ENCODE measurements at regions not wholly inside any gene's neighbourhood (a gene's known extent, or its start where the extent isn't known, plus 50 kb on each side); places are given as distances from the start of the nearest gene placed in this dataset.

DNA sequence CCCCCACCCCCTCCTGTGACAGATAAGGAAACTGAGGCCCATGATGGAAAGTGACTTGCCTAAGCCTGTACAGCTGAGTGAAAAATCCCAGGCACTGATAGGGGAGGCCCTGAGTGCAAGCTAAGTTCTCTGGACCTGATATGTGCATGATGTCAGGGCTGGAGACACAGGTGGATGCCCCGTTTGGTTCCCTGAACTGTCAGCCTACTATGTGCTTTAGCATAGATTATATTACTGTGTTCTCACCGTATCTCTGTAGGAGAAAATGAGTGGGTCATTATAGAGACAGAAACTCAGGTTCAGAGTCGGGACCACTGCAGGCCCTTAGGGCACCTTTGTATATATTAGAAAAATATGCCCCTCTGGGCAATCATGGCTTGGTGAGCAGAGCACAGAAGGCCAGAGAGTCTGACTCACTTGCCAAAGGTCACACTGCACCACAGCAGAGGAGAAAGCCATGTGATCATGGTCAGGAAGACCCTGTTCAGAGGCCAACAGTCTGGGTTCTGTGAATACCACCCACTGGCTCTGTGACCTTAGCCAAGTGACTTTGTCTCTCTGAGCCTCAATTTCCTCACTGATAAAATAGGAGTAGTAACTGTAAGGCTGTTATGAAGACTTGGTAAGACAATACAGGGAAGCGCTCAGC, 145.8 kb upstream of the WNT4 start:
- DNase-seq, result no peak

DNA sequence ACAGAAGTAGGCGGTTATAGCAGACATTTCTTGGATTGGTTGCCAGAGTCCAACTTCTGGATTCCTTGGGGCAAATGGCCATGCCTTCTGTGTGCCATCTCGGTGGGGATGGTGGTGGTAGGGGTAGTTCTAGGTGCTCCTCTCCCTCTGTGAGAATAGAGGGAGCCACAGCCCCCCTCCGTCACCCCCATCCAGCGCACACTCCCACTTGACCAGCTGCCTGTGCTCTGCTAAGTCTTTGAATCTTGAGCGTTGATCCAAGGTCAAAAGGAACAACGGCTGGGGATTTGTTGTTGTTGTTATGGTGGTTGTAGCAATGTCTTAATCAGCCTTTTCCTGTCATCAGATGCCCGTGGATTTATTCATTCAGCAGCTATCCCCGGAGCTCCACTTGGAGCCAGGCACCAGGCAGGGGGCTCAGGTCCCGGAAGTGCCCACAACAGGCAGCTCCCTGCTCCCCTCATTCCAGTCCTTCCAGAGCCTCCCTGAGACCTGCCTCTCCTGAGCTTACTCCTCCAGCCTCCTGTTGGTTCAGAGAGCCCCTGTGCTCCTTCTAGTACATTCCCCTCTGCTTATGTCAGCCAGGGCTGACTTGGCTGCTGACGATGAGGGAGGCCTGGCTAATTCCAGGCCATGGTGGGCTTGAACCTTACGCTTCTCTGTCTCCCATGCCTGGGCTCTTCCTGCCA, 146.6 kb upstream of the WNT4 start:
- no peak for DNase-seq

DNA sequence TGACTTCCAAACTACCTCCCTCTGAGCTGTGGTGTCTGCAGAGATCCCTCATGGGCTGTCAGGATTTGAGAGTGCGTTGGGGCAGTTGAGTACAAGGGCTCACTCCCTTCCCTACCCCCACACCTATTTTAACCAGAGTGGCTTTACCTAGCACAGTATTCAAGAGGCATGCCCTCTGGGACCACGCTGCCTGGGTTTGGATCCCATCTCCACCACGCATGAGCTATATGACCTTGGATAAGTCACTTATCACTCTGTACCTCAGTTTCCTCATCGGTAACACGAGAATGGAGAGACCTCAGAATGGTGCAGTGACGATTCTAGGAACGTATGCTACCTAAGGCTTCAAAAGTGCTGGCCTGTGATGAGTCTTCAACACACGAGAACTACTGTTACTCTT, 147.3 kb upstream of the WNT4 start:
- DNase-seq, result no peak

DNA sequence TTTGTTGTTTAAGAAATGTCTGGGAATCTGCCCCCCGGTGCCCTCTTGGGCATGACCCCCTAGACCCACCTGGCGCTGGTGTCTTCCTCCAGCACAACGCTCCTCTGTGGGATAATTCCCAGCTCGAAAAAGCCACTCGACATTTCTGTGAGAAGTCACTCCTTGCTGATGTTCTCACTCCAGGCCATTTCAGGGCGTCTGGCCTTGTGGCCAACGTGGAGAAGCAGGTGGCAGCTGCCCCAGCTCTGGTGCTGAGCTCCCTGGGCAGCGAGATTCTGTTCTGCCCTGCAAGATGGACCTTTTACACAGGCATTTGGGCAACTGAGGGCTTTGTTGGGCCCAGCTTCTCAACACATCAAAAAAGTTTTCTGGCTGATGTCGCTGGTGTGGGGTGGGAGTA, 147.7 kb upstream of the WNT4 start:
- DNase-seq, result no peak

DNA sequence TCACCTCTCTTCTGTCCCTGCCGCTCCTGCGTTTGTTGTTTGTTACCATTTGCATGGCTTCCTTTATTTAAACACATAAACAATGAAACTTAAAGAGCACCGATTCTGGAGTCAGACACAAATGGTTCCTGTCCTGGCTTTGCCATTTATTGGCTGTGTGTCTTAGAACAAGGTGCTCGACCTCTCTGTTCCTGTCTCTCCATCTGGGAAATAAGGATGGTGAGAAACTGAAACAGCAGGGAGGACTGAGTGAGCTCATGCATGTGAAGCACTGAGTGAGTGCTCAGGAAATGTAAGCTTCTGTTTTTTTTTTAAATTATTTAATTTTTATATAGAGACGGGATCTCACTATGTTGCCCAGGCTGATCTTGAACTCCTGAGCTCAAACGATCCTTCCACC, 148.2 kb upstream of the WNT4 start:
- DNase-seq, result no peak

DNA sequence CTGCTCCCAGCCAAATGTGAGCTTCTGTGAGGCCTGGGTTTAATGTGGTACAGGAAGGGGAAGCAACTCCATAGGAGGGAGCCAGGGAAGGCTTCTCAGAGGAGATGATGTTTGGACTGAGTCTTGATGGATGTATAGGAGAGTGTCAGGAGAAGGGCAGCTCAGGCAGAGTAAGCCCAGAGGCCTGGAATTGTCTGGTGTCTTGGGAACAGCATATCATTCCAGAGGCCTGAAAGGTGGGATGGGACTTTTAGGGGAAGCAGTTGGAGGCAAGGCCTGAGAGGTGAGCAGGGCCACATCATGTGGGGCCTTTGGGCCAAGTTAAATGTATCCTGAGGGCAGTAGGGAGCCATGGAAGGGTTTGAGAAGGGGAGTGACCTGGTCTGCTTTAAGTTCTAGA, 148.6 kb upstream of the WNT4 start:
- DNase-seq, result no peak

DNA sequence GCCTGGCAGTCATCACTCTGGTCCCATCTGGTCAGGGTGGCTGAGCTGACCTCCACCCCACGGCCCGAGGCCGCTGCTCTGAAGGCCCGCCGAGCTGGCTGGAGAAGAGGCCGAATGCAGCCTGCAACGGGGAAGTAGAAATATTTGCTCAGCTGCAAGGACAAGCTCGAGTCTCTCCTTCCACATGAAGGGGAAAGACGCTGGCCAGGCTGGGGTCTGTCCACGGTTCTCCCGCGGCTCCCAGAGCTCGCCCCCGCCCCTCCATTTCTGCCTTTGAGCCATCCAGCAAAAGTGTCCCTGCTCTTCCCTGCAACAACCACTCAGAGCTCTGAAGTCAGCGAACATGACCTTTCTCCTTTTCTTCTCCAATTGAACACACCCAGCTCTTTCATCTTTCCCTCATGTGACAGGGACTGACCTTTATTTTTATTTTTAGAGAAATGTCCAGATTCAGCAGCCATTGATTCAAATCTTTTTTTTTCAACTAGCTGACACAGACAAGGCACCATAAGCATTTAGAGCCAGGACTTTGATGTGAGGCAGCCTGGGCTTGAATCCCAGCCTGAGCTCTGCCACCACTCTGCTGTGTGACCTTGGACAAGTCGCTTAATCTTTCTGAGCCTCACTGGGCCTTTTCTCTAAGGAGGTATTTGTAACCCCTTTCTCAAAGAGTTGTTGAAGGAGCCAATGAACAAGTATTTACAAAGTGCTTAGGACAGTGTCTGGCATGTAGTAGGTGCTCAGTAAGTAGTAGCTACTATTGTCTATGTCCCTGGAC, 149.3 kb upstream of the WNT4 start:
- DNase-seq, result no peak

DNA sequence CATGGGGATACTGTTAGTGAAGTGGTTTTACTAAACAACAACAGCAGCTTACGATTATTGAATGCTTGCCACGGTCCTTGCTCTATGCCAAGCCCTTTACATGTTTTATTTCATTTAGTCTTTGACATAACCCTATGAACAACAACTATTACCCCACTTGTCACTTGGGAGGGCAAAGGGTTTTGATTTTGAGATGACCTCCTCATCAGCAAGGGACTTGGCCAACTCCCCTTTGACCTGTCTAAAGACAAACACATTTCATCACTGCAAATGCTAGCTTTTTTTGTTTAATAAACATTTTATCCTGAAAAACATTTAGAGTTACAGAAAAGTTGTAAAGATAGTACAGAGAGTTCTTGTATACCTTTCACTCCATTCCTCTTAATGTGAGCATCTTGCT, 152.5 kb upstream of the WNT4 start:
- DNase-seq, result no peak

DNA sequence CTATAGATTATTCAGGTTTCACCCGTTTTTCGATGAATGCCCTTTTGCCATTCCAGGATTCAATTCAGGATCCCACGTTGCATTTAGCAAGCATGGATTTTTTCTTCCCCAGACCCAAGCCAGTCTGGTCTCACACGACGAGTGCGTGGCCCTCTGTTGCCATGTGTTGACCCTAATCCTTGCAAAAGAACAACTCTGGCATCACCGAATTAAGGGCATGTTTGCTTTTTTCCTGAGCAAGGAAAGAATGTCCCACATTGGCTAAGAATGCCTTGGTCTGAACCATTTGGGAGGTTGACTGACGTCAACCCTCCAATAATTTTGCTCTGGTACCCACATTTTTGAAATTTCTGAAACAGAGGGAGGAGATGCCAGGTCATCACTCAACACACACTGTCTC, 153.0 kb upstream of the WNT4 start:
- no peak for DNase-seq

DNA sequence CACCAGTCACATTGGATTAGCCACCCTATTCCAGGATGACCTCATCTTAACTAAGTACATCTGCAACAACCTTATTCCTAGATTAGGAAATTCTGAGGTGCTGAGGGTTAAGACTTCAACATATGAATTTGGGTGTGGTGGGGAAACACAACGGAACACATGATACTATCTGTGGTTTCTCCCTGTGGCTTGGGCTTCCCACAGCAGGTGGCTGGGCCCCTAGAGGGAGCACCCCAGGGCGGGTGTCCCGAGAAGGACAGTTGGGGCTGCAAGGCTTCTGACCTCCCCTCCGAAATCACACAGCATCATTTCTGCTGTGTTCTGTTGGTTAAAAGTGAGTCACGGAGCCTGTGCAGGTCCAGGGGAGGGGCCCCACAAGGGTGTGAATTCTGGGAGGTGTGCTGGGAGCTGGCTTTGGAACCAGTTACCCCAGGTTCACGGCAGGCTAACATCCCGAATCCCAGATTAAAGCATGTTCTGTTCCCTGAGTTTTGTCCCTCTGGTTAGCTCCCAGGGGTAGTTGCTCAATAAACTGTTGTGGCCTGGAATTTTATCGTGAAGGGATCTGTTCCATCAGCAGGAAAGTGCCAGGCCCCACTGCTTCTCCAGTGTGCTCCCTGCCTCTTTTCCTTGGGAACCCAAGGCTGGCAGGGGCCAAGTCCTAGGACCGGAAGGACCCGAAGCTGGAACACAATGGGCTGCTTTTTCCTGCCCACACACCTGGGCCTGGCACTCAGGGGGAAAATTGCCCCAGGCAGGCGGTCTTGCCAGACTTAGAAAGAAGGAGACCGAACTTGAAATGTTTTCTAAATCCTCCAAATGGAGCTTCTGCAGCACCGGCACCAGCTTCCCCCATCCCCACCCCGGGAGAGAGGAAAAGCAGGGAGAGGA, 154.0 kb upstream of the WNT4 start:
- no peak for DNase-seq

DNA sequence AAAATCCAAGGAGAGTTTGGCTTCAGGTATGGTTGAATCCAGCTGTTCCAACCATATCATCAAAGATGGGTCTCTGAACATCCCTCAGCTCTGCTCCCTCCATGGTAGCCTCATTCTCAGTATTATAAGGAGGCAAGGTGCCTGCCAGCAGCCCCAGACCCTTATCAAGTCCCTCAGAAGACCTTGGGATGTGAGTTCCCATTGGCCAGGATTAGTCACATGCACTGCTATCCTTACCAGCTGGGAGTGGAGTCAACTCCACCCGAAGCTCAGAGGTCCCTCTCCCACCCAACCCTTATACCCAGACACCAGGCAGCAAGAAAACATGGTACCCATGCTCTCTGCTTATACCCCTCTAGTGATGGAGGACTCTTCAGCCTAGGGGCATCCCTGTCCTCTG, 153.7 kb upstream of the ZBTB40 start:
- no peak for DNase-seq

DNA sequence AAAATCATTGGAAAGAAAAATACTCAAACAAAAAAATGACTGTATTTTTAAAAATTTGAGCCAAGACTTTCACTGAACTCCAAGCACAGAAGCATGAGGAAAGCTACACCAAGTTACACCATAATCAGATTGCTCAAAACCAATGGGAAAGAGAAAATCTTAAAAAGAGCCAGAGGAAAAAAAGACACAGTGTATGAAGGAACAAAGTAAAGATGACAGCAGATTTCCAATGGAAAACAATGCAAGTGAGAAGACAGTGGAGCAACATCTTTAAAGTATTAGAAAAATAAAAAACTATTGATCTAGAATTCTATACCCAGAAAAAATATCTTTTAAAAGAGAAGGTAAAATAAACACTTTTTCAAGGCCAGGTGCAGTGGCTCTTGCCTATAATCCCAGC, 147.8 kb upstream of the ZBTB40 start:
- DNase-seq, result no peak

DNA sequence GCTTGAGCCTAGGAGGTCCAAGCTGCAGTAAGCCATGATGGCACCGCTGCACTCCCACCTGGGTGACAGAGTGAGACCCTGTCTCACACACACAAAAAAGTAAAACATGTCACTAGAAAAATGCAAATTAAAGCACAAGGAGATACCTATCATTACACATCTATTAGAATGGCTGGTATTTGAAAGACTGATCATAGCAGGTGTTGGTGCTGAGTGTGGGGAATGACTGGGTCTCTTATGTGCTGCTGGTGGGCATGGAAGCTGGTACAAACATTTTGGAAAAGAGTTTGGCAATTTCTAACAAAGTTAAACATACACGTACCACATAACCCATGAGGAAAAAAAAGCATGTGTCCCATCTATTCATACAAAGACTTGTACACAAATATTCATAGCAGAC, 142.1 kb upstream of the ZBTB40 start:
- DNase-seq, result no peak

DNA sequence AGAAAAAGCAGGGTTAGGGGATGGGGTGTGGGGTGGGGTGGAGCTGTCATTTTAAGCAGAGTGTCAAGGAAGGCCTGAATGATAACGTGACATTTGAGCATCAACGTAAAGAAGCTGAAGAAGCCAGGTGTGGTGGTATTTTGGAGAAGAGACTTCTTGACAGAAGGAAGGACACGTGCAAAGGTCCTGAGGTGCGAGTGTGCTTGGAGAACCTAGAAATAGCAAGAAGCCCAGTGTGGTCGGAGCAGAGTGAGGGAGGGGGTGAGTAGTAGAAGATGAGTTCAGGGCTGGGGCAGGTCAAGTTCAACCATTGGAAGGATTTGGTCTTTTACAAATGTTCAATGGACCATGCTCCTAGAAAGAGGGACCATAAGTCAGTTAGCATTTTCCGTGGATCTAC, 140.2 kb upstream of the ZBTB40 start:
- no peak for DNase-seq

DNA sequence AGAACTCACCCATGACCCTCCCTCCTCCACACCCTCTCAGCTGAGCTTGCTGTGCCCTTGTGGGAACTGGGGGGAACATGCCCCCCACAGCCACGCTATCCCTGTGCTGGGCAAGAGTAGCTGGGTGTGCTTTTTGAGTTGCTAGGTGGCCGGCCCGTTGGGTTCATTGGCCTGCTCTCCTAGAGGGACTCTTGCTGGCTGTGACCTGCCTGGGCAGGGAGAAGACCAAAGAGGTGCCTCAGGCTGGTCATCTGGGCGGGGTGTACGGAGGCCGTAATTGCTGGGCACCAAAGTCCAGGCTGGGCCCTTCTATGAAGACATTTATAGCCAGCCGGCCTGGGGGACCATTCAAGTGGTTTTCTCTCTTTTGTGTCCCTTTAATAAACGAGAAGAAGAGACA, 138.3 kb upstream of the ZBTB40 start:
- no peak for DNase-seq

DNA sequence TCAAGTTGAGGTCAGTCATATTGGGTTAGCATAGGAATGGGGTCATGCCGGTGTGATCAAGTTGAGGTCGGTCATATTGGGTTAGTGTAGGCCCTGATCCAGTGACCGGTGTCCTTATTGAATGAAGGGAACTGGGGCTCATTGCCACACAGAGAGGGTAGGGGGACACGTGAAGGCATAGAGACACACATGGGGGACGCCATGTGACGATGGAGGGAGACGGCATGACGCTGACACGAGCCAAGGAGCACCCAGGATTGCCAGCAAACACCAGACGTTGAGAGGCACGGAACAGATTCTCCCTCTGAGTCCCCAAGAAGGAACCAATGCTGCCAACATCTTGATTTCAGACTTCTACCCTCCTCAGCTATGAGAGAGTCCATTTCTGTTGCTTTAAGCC, 136.9 kb upstream of the ZBTB40 start:
- no peak for DNase-seq

DNA sequence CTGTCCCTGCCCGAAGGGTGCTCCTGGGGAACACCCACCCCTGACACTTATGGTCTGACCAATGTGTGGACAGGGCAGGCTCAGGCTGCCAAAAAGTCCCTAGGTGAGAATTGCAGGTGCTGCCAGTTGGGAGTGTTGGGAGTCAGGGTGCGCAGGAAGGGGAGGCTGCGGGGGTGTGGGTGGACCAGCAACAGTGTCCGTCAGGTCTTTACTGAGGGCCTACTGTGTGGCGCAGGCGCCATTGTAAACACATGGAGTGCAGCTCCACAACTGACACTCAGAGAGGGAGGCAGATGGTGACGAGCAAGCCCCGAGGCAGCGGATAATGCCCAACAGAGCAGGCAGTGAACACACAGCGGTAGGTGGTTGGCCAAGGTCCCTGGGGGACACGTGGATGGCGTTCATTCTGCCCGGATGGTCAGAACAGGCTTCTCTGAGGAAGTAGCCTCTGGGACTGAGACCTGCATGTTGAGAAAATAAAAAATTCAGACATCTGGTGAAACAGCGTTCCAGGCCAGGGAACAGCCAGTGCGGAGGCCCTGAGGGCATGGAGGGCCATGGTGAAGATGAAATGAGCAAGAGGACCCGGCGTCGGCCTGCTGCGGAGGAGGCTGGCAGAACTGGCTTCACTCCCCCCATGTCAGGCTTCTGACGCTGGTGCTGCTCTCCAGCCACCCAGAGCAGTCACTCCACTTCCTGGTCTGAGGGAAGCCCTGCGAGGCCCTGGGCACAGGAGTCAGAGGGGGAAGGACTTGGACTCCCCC, 136.2 kb upstream of the ZBTB40 start:
- DNase-seq, result no peak

DNA sequence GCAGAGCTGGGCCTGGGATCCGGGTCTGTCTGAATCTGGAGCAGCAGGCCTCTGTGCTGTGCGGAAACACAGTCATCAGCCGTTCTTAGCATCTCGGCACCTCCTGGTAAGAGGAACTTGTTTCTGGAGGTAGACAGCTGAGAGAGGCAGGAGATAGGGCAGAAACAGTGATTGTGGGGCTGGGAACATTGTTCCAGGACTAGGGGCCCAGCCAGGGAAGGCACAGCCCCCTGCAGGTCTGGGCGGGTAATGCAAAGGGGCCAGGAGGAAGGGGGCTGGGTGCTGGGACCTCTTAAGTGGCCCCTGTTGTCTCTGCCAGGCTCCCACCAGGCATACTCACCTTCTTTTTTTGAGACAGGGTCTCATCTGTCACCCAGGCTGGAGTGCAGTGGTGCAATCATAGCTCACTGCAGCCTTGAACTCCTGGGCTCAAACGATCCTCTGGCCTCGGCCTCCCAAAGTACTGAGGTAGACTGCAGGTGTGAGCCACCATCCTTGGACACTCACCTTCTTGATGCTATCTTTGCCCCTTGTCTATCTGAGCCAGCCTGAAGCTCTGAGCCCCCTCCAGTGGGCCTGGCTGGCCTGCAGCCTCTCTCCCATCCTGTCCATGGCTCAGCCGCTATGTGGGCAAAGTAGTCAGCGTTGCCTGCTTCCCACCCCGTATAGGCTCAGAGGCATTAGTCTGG, 134.3 kb upstream of the ZBTB40 start:
- DNase-seq, result no peak

DNA sequence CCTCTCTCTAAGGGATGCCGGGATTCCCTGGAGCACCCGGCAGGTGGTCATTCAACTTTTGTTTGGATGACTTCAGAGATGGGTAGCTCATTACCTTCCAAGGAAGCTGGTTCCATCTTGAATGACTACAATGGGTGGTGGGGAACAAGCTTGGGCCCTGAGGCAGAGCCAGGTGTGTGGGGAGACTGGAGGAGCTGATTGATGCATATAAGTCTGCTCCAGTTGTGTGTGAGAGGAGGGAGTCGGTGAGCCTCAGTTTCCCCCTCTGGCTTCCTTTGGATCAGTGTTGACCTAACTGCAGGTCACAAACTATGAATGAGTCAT, 133.8 kb upstream of the ZBTB40 start:
- no peak for DNase-seq

DNA sequence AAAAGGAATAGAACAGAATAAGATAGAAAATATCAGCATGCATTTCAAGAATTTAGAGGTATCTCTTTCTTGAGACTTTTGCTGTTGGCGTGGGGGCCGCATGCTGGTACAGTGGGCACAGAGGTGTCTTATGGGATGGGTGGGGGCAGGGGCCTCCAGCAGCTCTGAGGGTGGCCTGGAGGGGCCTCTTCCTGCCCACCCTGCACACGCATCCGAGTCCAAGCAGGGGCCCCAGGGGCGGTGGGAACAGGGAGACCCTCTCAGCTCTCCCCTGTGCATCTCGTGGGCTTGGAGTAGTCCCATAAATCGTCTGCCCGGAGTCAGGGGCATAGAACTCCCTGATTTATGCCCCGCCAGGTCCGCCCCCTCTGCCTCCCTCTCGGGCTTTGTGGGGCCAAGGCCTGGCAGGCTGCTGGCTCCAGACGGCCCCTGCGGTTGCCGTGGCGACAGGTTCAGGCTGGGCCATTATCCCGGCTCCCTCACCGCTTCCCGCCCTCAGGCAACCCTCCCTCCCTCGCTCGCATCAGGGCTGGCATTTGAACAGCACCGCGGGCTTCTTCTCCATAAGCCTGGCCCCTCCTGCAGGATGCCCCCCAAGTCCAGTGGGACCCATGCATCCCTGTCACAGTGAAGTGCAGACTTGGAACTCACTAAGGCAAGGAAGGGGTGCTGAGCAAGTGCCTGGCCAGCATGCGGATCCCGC, 133.2 kb upstream of the ZBTB40 start:
- DNase-seq, result no peak

DNA sequence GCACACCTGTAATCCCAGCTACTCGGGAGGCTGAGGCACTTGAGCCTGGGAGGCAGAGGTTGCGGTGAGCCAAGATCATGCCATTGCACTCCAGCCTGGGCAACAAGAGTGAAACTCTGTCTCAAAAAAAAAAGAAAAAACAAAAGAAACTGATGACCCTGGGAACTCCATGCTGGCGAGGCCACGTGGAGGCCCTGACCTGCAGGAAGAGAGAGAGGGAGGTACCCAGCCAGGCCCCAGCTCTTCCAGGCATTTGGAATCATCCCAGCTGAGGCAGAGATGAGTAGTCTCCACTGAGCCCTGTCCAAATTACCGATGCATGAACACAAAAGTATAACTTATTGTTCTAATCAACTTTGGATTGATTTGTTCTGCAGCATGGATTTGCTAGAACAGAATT, 132.0 kb upstream of the ZBTB40 start:
- DNase-seq, result no peak
